ENCODE measurements at regions not wholly inside any gene's neighbourhood (a gene's known extent, or its start where the extent isn't known, plus 50 kb on each side); places are given as distances from the start of the nearest gene placed in this dataset.

DNA sequence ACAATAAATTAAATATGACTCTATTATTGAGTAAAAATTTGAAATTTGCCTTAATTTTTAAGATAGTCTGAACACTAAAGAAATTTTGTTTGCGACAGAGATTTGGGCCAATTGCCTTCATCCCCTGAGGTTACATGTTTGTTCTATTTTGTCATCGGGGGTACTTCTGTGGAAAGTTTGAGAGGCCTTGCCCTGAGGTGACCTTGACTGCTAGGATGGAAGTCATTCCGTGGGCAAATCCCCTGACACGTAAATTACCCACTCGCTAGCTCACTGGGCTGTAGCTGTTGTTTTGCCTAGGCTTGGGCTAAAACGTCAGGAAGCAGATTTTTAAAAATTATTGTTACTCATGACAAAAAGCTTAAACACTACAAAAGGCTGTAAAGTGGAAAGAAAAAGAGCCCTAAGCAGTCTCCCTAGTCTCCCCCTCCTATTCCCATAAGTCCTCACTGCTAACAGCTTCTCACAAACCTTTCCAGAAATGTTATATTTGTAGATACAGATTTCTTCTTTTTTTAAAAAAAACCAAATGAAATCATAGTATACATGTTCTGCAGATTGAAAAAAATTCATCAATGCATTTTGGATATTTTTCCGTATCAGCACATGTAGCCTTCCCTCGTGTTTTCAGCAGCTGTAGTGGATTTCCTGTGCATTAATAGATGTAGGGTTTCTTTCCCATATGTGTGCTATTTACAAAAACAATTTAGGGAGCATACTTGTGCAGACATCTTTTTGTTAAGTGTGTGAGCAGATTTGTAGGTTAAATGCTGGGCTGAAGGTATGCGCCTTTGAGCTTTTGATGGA lies 142.7 kb downstream of the MRPS6 start:
- TF ChIP-seq KDM5A (IDR thresholded peaks at IDR 0.05; ENCODE audit: low read length) (no peak), EZH2 (IDR thresholded peaks at IDR 0.05; ENCODE audit: low read depth, low read length, severe bottlenecking) (no peak), GABPA (IDR thresholded peaks at IDR 0.05; ENCODE audit: borderline replicate concordance, insufficient read depth, low read length) (no peak)
- TF ChIP-seq, protein P1, sequence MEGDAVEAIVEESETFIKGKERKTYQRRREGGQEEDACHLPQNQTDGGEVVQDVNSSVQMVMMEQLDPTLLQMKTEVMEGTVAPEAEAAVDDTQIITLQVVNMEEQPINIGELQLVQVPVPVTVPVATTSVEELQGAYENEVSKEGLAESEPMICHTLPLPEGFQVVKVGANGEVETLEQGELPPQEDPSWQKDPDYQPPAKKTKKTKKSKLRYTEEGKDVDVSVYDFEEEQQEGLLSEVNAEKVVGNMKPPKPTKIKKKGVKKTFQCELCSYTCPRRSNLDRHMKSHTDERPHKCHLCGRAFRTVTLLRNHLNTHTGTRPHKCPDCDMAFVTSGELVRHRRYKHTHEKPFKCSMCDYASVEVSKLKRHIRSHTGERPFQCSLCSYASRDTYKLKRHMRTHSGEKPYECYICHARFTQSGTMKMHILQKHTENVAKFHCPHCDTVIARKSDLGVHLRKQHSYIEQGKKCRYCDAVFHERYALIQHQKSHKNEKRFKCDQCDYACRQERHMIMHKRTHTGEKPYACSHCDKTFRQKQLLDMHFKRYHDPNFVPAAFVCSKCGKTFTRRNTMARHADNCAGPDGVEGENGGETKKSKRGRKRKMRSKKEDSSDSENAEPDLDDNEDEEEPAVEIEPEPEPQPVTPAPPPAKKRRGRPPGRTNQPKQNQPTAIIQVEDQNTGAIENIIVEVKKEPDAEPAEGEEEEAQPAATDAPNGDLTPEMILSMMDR (IDR thresholded peaks at IDR 0.05; ENCODE audit: control extremely low read depth in 1 of 3, insufficient read depth in 1 of 3, low read depth in 1 of 3, low read length in 3 of 3) = no peak

Measured in H1 (cell line).